WTC11 (cell line): ENCODE measurements at regions not wholly inside any gene's neighbourhood (a gene's known extent, or its start where the extent isn't known, plus 50 kb on each side); places are given as distances from the start of the nearest gene placed in this dataset.

Source experiments
- ATAC-seq: fragments of 200-7000 bp; cut with Tn5 transposase; 2 replicates; pipeline ENCODE4 v1.10.0; 2021; ENCODE audit warnings: mild to moderate bottlenecking, moderate library complexity
- CTCF ChIA-PET: fragments of 300-600 bp; sonication (Branson Sonifier 250); formaldehyde crosslinking; loops from one replicate; lab custom pipeline; 2021; ENCODE audit warnings: antibody characterized with exemption; lab: Charles Lee
- POLR2A ChIA-PET: fragments of 350-600 bp; sonication (Branson Sonifier 250); formaldehyde crosslinking; loops from one replicate; lab custom pipeline; 2021; ENCODE audit warnings: antibody characterized with exemption; lab: Charles Lee
- DNase-seq: peaks from one replicate; pipeline ENCODE4 v3.0.0; 2021; ENCODE audit warnings: low spot score
- H3K27ac Mint-ChIP-seq: 2 replicates; pipeline ENCODE4 v1.8.0; 2021; ENCODE audit warnings: mixed read lengths
- H3K27me3 Mint-ChIP-seq: 2 replicates; pipeline ENCODE4 v1.8.0; 2021; ENCODE audit warnings: low read depth, mild to moderate bottlenecking, moderate library complexity, mixed read lengths
- H3K36me3 Mint-ChIP-seq: 2 replicates; pipeline ENCODE4 v1.8.0; 2021; ENCODE audit warnings: mixed read lengths
- H3K4me1 Mint-ChIP-seq: 2 replicates; pipeline ENCODE4 v1.8.0; 2022; ENCODE audit warnings: mixed read lengths
- H3K4me3 Mint-ChIP-seq: 2 replicates; pipeline ENCODE4 v1.8.0; 2021; ENCODE audit warnings: mild to moderate bottlenecking, moderate library complexity, mixed read lengths
- H3K9me3 Mint-ChIP-seq: 2 replicates; pipeline ENCODE4 v1.8.0; 2021; ENCODE audit warnings: mixed read lengths
- ARID4B ChIP-seq: sonication (generic); formaldehyde crosslinking; IDR thresholded peaks from 2 replicates; pipeline ENCODE4 v1.8.0; 2023; ENCODE audit warnings: missing genetic modification reagents, mild to moderate bottlenecking, borderline replicate concordance
- CREB1 ChIP-seq: sonication (generic); formaldehyde crosslinking; IDR thresholded peaks from 2 replicates; pipeline ENCODE4 v1.8.0; 2023; ENCODE audit warnings: mild to moderate bottlenecking, missing genetic modification reagents
- CREM ChIP-seq: sonication (generic); formaldehyde crosslinking; IDR thresholded peaks from 2 replicates; pipeline ENCODE4 v1.8.1; 2022; ENCODE audit warnings: mild to moderate bottlenecking, missing genetic modification reagents, moderate library complexity
- ERG ChIP-seq: fragments of 250-450 bp; sonication (Bioruptor Pico); IDR thresholded peaks from 2 replicates; pipeline ENCODE4 v1.8.0; 2021; ENCODE audit warnings: mild to moderate bottlenecking
- FOXK1 ChIP-seq: sonication (generic); formaldehyde crosslinking; IDR thresholded peaks from 2 replicates; pipeline ENCODE4 v1.8.0; 2022; ENCODE audit warnings: mild to moderate bottlenecking, moderate library complexity, missing genetic modification reagents
- FOXP1 ChIP-seq: sonication (generic); formaldehyde crosslinking; IDR thresholded peaks from 2 replicates; pipeline ENCODE4 v1.8.0; 2022; ENCODE audit warnings: missing genetic modification reagents, mild to moderate bottlenecking, moderate library complexity, borderline replicate concordance
- NFYB ChIP-seq: sonication (generic); formaldehyde crosslinking; conservative IDR thresholded peaks from 2 replicates; pipeline ENCODE4 v1.8.0; 2022; ENCODE audit warnings: low read depth, missing genetic modification reagents
- PREB ChIP-seq: sonication (generic); formaldehyde crosslinking; IDR thresholded peaks from 2 replicates; pipeline ENCODE4 v1.8.1; 2022; ENCODE audit warnings: mild to moderate bottlenecking, missing genetic modification reagents, moderate library complexity, borderline replicate concordance
- SMAD3 ChIP-seq: sonication (generic); formaldehyde crosslinking; IDR thresholded peaks from 2 replicates; pipeline ENCODE4 v1.8.0; 2022; ENCODE audit warnings: missing genetic modification reagents, mild to moderate bottlenecking, borderline replicate concordance
- SP1 ChIP-seq: sonication (generic); formaldehyde crosslinking; conservative IDR thresholded peaks from 2 replicates; pipeline ENCODE4 v1.8.1; 2022; ENCODE audit warnings: missing genetic modification reagents
- STAT6 ChIP-seq: sonication (generic); formaldehyde crosslinking; conservative IDR thresholded peaks from 2 replicates; pipeline ENCODE4 v1.8.1; 2023; ENCODE audit warnings: mild to moderate bottlenecking, low read depth, missing genetic modification reagents, moderate library complexity
- USF1 ChIP-seq: sonication (generic); formaldehyde crosslinking; IDR thresholded peaks from 2 replicates; pipeline ENCODE4 v1.8.0; 2022; ENCODE audit warnings: mild to moderate bottlenecking, missing genetic modification reagents
- ZBTB43 ChIP-seq: sonication (generic); formaldehyde crosslinking; IDR thresholded peaks from 2 replicates; pipeline ENCODE4 v1.8.1; 2023; ENCODE audit warnings: mild to moderate bottlenecking, missing genetic modification reagents
- ZNF281 ChIP-seq: sonication (generic); formaldehyde crosslinking; IDR thresholded peaks from 2 replicates; pipeline ENCODE4 v1.8.0; 2023; ENCODE audit warnings: mild to moderate bottlenecking, missing genetic modification reagents
- ZNF416 ChIP-seq: fragments of 250-450 bp; sonication (Bioruptor Pico); IDR thresholded peaks from 2 replicates; pipeline ENCODE4 v1.9.0; 2021; ENCODE audit warnings: mild to moderate bottlenecking, inconsistent platforms
- ZNF512 ChIP-seq: sonication (generic); formaldehyde crosslinking; IDR thresholded peaks from 2 replicates; pipeline ENCODE4 v1.8.1; 2022; ENCODE audit warnings: missing genetic modification reagents, borderline replicate concordance
- ZNF671 ChIP-seq: fragments of 250-450 bp; sonication (Bioruptor Pico); IDR thresholded peaks from 2 replicates; pipeline ENCODE4 v1.8.0; 2021; ENCODE audit warnings: mild to moderate bottlenecking
- ZSCAN18 ChIP-seq: fragments of 250-450 bp; sonication (Bioruptor Pico); IDR thresholded peaks from 2 replicates; pipeline ENCODE4 v2.1.2; 2022; ENCODE audit warnings: mild to moderate bottlenecking, moderate library complexity

- Mint-ChIP-seq H3K36me3 (no peaks in the 10 kb centered on the region), H3K4me1 (no peaks in the 10 kb centered on the region), H3K9me3 (peaks cover 3% of the 10 kb centered on the region), H3K4me3 (no peak overlapping the region), H3K27me3 (no peaks in the 10 kb centered on the region; the same call in 1 of the 2 replicates), H3K27ac (no peak overlapping the region)
- POLR2A ChIA-PET: no interaction called here
- DNase-seq (no peak), ATAC-seq (no peak)
- no peak for TF ChIP-seq ZBTB43
- TF ChIP-seq NFYB (CRISPR knock-in tag): no peak
- no peak for TF ChIP-seq SMAD3 (CRISPR knock-in tag)
- TF ChIP-seq ZNF281: no peak
- TF ChIP-seq PREB: no peak
- TF ChIP-seq ZNF416 (CRISPR knock-in tag): no peak
- no peak for TF ChIP-seq CREB1 (CRISPR knock-in tag)
- TF ChIP-seq ZNF671 (CRISPR knock-in tag): no peak
- TF ChIP-seq ZNF512: no peak
- no peak for TF ChIP-seq SP1
- no peak for TF ChIP-seq ERG (CRISPR knock-in tag)
- no peak for TF ChIP-seq ARID4B
- no peak for TF ChIP-seq FOXK1 (CRISPR knock-in tag)
- TF ChIP-seq USF1 (CRISPR knock-in tag): no peak
- no peak for TF ChIP-seq CREM (CRISPR knock-in tag)
- TF ChIP-seq STAT6: no peak
- no peak for TF ChIP-seq ZSCAN18 (CRISPR knock-in tag)
- no peak for TF ChIP-seq FOXP1
- CTCF ChIA-PET: no interaction called here
These were observed 332.0 kb upstream of the ZNF32 start for GRCh38 chr10:43980715-43981114.
